H1 (cell line): ENCODE measurements at regions not wholly inside any gene's neighbourhood (a gene's known extent, or its start where the extent isn't known, plus 50 kb on each side); places are given as distances from the start of the nearest gene placed in this dataset.

Experiments
- BACH1 ChIP-seq: IDR thresholded peaks from 2 replicates; pipeline ENCODE4 v1.6.1; 2012; ENCODE audit warnings: low read length, improper control_type of control experiment
- CHD2 ChIP-seq: IDR thresholded peaks from 2 replicates; pipeline ENCODE4 v1.6.1; 2012; ENCODE audit warnings: low read length, improper control_type of control experiment
- CTCF ChIP-seq, 3 experiments: IDR thresholded peaks; 1 replicate in 2 of 3; 2 replicates in 1 of 3; pipeline versions ENCODE4 v1.5.1 to v1.6.1; 2011; ENCODE audit warnings: low read length in 3 of 3, mild to moderate bottlenecking in 3 of 3, inconsistent platforms in 2 of 3, low read depth in 1 of 3, moderate library complexity in 1 of 3; ENCODE audit not compliant: insufficient read depth in 1 of 3; ENCODE audit errors: control extremely low read depth in 1 of 3
- EP300 ChIP-seq, 2 experiments: IDR thresholded peaks; 1 replicate in 1 of 2; 2 replicates in 1 of 2; pipeline ENCODE4 v1.6.1; 2011 to 2012; ENCODE audit warnings: low read depth in 2 of 2, low read length in 2 of 2, mild to moderate bottlenecking in 2 of 2, borderline replicate concordance in 1 of 2, inconsistent platforms in 1 of 2, moderate library complexity in 1 of 2
- GABPA ChIP-seq: IDR thresholded peaks from 2 replicates; pipeline ENCODE4 v1.6.1; 2011; ENCODE audit warnings: mild to moderate bottlenecking, low read length, moderate library complexity, borderline replicate concordance; ENCODE audit not compliant: insufficient read depth
- HDAC2 ChIP-seq, 2 experiments: fragments of 300-600 bp in 1 of 2; sonication (generic) in 1 of 2; IDR thresholded peaks; 2 replicates each; pipeline ENCODE4 v1.6.1; 2011 to 2012; ENCODE audit warnings: low read depth in 2 of 2, low read length in 2 of 2, mild to moderate bottlenecking in 2 of 2, moderate library complexity in 2 of 2, borderline replicate concordance in 1 of 2, inconsistent platforms in 1 of 2
- JUND ChIP-seq: IDR thresholded peaks from 2 replicates; pipeline ENCODE4 v1.6.1; 2011; ENCODE audit warnings: mild to moderate bottlenecking, improper control_type of control experiment, low read length
- POLR2A ChIP-seq, 2 experiments: IDR thresholded peaks; 1 replicate in 1 of 2; 2 replicates in 1 of 2; pipeline ENCODE4 v1.6.1; 2011; ENCODE audit warnings: low read depth in 2 of 2, low read length in 2 of 2, mild to moderate bottlenecking in 2 of 2; ENCODE audit errors: control extremely low read depth in 1 of 2
- RNF2 ChIP-seq: fragments of 200-900, 300-1000 bp; sonication (generic); IDR thresholded peaks from 2 replicates; pipeline ENCODE4 v1.7.1; 2016; ENCODE audit warnings: borderline replicate concordance, low read depth, mild to moderate bottlenecking, antibody characterized with exemption, low read length; ENCODE audit not compliant: poor library complexity, severe bottlenecking; ENCODE audit errors: missing control alignments
- SP1 ChIP-seq: IDR thresholded peaks from 2 replicates; pipeline ENCODE4 v1.6.1; 2011; ENCODE audit warnings: low read depth, low read length
- SUZ12 ChIP-seq: fragments of 200-600 bp; sonication (generic); IDR thresholded peaks from 2 replicates; pipeline ENCODE4 v1.6.1; 2012; ENCODE audit warnings: mild to moderate bottlenecking, inconsistent platforms, low read length, moderate library complexity, mixed read lengths
- YY1 ChIP-seq: IDR thresholded peaks from 2 replicates; pipeline ENCODE4 v1.6.1; 2011; ENCODE audit warnings: low read depth, mild to moderate bottlenecking, low read length
- TF ChIP-seq, protein P1 (sequence below): IDR thresholded peaks from 2 replicates; pipeline ENCODE4 v1.6.1; 2011; ENCODE audit warnings: low read depth, mild to moderate bottlenecking, low read length; ENCODE audit not compliant: insufficient read depth

DNA sequence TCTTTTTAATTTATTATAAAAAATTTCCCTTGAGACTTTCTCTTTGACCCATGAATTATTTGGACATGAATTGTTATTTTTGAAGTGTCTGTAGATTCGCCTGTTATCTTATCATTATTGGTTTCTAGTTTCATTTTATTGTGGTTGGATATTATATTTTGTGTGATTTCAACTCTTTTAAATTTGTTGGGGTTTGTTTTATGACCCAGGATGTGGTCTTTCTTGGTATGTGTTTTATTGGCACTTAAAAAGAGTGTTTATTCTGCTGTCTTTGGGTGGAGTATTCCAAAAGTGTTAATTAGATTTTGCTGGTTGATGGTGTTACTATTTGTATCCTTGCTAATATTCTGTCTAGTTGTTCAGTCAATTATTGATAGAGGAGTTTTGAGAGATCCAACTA lies 50.5 kb upstream of the GPR141 start:
- no peak for TF ChIP-seq POLR2A (IDR thresholded peaks at IDR 0.05; ENCODE audit: control extremely low read depth in 1 of 2, low read depth in 2 of 2, low read length in 2 of 2)
- no peak for TF ChIP-seq CHD2
- TF ChIP-seq HDAC2 (IDR thresholded peaks at IDR 0.05; ENCODE audit: borderline replicate concordance in 1 of 2, low read depth in 2 of 2, low read length in 2 of 2), result no peak
- TF ChIP-seq CTCF (IDR thresholded peaks at IDR 0.05; ENCODE audit: control extremely low read depth in 1 of 3, insufficient read depth in 1 of 3, low read depth in 1 of 3, low read length in 3 of 3), result no peak
- no peak for TF ChIP-seq YY1
- TF ChIP-seq RNF2, result no peak
- no peak for TF ChIP-seq EP300 (IDR thresholded peaks at IDR 0.05; ENCODE audit: borderline replicate concordance in 1 of 2, low read depth in 2 of 2, low read length in 2 of 2)
- no peak for TF ChIP-seq GABPA
- TF ChIP-seq, protein P1, sequence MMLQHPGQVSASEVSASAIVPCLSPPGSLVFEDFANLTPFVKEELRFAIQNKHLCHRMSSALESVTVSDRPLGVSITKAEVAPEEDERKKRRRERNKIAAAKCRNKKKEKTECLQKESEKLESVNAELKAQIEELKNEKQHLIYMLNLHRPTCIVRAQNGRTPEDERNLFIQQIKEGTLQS, result no peak
- TF ChIP-seq SP1, result no peak
- TF ChIP-seq BACH1, result no peak
- no peak for TF ChIP-seq SUZ12
- TF ChIP-seq JUND, result no peak
